NCI-H82 (cell line): ENCODE measurements at regions not wholly inside any gene's neighbourhood (a gene's known extent, or its start where the extent isn't known, plus 50 kb on each side); places are given as distances from the start of the nearest gene placed in this dataset.
"Not testable (repeated sequence)": the region's sequence is repeated elsewhere in the genome, so short reads cannot be mapped to it uniquely, and the experiment has no call there.

Experiments used
- DNase-seq: peaks from one replicate; lab custom pipeline; 2025; lab: John Stamatoyannopoulos, UW

DNA sequence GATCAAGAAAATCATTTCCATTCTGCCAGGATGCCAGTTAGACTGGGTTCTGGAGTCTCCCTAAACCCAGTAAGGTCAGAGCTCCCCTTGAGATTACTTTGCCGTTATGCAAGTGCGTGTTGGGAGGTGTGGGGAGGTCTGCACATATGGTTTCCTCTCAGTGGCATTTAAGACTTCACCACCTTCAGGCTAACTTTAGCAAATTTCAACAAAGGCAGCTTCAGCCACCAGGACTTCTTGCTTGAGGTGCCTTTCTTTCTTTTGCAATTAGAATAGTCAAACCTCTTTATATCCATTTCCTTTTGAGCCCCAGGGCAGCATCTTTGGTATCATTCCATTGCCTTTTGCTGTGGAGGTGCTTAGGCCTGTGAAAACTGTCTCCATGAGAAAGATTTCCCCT lies 117.2 kb upstream of the CCND2 start:
- no peak for DNase-seq

DNA sequence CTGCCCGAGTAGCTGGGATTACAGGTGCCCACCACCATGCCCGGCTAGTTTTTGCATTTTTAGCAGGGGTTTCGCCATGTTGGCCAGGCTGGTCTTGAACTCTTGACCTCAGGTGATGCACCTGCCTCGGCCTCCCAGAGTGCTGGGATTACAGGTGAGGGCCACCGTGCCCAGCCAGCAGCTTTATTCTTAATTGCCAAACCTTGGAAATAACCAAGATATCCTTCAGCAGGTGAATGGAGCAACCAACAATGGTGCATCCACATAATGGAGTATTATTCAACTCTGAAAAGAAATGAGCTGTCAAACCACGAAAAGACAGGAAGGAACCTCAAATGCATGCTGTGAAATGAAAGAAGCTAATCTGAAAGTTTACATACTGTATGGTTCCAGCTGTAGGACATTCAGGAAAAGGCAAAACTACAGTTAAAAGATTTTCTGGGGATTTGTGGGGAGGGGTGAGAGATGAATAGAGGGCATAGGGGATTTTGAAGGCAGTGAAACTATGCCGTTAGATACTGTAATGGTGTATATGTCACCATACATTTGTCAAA lies 118.8 kb upstream of the CCND2 start:
- DNase-seq = no peak

DNA sequence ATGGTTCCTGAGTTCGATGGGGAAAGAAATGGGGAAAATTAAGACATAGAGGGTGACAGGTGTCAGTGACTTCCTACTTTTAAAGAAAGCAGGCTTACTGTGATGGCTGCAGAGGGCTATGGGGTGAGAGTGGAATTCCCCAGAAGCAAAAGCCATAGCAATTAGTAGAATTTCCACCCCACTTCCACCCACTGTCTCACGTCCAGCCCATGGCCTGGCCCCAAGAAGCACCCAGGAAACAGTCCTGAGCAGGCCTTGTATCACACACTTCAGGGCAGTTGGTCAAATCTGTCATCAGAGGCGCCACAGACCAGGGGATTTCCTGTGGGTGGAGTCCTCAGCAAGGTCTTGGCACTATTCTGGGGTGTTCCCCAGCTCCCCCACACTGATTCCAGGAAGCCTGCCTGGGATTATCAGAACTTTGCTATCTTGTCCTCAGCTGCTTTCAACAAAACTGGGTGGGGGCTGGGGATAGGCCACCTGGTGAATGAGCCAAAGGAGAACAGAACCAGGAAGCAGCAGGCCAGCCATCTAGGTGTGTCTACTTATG lies 120.1 kb upstream of the CCND2 start:
- no peak for DNase-seq

- DNase-seq = no peak
Measured at GRCh38 chr12:4152145-4152795, 121.3 kb upstream of the CCND2 start.

- no peak for DNase-seq
Measured at GRCh38 chr12:4151362-4152121, 122.0 kb upstream of the CCND2 start.

DNA sequence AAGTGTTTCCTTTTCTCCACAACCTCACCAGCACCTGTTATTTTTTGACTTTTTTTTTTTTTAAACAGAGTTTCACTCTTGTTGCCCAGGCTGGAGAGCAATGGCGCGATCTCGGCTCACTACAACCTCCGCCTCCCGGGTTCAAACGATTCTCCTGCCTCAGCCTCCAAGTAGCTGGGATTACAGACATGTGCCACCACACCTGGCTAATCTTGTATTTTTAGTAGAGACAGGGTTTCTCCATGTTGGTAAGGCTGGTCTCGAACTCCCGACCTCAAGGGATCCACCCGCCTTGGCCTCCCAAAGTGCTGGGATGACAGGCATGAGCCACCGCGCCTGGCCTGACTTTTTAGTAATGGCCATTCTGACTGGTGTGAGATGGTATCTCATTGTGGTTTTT lies 123.2 kb upstream of the CCND2 start:
- not testable (repeated sequence) for DNase-seq

DNA sequence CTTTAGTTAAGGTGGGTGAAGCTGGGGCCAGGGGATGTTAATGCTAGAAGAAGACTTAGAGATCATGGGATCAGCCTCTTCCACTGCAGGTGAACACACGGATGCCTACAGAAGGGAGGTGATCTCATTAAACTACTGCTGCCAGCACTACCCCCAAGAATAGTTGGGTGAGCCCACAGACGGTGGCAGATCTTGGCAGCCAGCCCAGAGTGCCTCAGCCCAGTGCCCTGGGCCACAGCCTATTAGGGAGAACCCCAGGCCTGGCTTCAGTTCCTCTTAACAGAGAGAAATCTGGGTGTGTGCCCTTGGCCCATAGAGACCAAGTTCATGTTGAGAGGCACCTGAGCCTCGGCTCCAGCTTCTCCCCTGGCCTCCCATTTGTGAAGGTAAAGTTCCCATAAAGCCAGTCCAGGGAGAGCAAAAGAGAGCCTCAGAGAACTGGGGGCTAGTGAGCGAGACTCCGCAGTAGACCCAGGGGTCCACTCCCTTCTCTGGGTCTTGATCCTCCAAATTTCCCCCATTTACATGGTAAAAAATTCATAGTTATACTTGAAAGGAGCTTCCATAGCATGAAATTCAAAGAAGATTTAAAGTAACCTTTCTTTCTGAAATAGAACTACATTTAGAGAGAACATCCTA lies 125.0 kb upstream of the CCND2 start:
- no peak for DNase-seq

DNA sequence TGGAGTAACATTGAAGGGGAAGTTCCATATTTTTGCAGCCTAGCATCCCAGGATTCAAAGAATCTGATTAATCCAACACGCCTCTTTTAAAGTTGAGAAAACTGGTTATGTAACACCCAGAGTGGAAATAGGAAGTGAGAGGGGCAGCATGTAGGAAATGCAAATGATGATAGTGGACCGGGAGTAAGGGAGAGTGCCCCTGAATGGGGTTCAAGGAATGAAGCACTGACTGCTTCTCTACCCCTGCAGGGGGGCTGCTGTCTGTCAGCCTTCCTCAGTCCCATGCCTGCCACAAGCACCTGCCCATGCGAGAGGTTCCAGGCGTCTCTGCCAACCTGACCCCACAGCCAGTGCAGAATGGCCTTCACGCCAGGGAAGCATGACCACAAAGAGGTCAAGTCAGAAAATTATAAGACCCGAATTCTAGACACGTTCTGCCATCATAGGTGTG lies 126.5 kb upstream of the CCND2 start:
- no peak for DNase-seq

DNA sequence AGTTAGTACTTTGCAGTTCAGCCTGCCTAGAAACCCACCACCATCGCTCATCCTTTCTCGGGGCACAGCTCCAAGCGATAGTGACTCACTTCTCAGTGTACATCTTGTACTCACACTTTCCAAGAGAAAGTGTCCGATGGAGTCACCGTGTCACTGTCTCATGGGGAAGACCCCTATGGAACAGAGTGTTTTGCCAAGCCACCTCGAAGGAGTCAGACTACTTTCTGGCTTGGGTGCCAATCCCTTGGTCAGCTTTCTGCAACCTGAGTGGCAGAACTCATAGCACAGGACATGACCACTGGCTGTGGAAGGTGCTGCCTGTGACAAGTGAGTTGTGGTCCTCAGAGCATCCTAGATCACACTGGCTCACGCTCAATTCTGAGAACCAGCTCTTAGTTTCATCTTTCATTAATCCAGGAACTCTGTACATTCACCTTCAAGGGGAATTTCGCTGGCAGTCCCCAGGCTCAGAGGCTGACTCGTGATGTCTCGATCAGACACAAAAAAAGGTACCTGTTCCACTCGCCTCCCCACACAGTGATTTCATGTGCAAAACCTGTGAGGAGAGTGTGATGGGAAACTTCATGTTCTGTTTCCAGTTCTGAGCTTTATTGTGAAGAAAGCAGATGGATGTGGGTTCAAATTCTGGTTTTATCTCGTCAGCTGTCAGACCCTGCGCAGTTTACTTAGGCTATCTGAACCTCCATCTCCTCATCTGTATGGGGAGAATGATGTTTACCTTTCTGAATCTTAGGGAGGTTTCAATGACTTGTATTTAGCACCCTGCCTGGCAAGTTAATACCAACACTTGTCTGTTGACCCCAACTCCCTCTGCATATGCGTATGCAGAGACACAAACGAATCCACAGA lies 127.3 kb upstream of the CCND2 start:
- DNase-seq = no peak

- DNase-seq = no peak
Measured at GRCh38 chr12:4144676-4145075, 128.9 kb upstream of the CCND2 start.

DNA sequence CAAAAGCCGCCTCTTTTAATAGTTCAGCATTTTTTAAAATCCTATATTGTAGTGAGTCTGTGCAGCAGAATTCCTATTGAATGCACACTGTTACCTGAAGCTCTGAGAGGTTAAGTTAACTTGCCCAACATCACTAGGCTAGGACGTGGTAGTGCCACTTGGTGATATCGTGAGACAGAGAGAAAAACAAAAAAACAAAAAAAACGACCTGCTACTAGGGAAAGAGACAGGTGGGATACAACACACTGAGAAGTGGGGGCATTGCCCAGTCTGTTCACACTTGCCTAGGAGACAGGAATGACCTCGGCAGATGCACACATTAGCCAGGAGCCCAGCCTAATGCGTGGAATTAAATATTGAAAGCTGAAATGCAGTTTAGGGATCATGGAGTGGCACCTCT lies 129.7 kb upstream of the CCND2 start:
- DNase-seq = no peak

DNA sequence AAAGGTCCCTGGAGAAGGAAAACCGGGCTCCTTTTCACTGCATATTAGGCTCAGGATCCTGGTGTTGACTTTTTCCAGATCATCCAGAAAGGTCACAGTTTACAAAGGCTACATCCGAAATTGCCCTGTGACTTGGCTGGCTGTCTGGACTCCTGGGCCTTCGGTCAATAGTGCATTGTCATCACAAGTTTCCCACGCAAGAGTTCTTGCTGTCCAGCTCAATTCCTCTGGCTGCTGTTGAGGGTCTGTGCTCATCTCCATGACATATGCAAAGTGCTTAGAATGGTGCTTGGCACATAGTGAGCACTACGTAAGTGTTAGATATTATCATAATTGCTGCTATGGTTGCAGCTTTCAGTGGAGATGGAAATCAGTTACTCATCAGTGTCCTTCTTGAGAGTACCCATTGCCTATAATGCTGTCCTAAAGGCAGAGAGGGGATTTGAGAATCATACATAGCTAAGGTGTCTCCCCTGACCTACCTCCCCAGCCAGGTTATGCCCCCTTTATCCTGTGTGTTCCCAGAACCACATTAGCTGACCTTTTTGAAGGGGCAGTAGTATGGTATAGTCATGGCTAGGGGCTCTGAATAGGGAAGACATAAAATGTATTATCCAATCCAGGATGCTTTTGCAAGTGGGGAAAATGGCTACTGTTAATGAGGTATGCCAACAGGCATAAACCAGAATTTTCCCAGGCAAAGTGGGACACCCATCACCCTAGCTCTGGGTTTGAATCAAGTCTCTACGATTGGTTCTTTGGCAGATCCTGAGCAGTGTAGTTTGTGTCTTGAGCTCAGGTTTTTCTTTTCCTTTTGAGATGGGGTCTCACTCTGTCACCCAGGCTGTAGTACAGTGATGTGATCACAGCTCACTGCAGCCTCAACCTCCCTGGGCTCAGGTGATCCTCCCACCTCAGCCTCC lies 132.0 kb upstream of the CCND2 start:
- DNase-seq = no peak

DNA sequence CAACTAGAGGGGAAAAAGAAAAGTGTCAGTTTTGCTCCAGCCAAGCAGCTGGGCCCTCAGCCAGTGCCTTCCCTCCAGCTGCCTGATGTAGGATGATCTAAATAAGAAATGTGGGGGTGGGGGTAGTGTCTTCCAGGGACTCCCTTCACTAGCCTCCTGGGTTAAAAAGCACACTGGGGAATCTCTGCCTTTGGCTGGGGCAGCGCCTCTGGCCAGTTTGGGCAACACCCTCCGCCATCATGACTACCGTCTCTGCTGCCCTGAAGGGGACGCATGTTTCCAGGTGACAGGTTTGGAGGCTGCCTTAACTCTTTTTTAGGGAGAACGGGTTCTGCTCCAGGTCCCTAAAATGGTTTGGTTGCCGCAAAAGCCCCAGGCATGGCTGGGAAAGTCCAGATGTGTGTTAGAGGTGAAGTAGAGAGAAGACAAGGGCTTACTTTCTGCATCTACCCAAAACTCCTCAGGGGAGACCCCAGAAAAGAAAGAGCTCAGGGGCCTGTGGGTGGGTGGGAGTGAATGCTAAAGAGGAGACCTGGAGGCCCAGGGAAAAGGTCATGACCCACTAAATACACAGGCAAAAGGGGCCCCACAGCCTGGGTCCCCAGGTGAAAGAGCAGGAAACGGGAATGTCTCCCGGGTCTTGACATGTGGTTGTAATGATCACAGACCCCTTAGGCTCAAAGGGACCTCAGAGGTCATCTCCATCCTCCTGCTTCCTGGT lies 132.8 kb upstream of the CCND2 start:
- no peak for DNase-seq

GRCh38 chr12:4139191-4139590 lies 134.4 kb upstream of the CCND2 start:
- no peak for DNase-seq

GRCh38 chr12:4138532-4138931 lies 135.0 kb upstream of the CCND2 start:
- not testable (repeated sequence) for DNase-seq

DNA sequence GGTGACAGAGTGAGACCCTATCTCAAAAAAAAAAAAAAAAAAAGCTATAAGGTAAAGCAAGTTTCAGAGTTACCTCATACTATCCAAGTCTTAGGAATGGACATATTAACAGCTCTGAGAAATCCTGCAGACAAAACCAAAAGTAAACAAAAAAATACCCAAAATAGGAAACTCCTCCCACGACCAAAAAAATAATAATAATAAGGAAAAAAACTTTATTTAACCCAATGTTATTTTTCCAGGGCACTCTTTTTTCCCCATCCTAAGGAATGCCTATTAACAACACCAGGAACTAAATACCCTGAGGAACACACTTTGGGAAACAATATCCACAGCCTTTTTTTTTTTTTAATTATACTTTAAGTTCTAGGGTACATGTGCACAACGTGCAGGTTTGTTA lies 135.5 kb upstream of the CCND2 start:
- no peak for DNase-seq

GRCh38 chr12:4137441-4137840 lies 136.1 kb upstream of the CCND2 start:
- DNase-seq = peak; percentile 87

DNA sequence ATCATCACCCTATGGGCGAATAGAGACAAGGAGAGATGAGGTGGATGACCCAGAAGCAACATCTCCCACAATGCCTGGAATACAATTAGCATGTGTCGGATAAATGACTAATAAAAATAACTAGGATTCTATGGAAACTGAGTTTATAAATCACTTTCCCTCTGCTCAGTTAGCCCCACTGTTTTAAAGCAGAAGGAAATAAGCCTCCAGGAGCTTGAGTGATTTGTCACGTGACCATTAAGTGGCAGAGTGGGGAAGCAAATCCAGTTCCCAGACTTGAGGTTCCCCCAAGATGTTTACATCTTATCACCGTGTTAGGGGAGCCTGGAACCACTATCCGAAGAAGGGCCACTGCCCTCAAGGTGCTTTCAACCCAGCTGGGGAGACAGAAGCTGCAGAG lies 136.5 kb upstream of the CCND2 start:
- DNase-seq = peak; percentile 62

GRCh38 chr12:4135919-4136605 lies 137.5 kb upstream of the CCND2 start:
- no peak for DNase-seq
